HFFc6 (cell line): ENCODE measurements at regions not wholly inside any gene's neighbourhood (a gene's known extent, or its start where the extent isn't known, plus 50 kb on each side); places are given as distances from the start of the nearest gene placed in this dataset.

Experiments
- DNase-seq: peaks from one replicate; pipeline ENCODE4 v3.0.0-alpha.2; 2018
- H3K27ac Mint-ChIP-seq: 2 replicates; pipeline ENCODE4 v1.8.0; 2020; ENCODE audit warnings: mild to moderate bottlenecking, mixed read lengths
- H3K27me3 Mint-ChIP-seq: 2 replicates; pipeline ENCODE4 v1.8.0; 2021; ENCODE audit warnings: mild to moderate bottlenecking, moderate library complexity, mixed read lengths; ENCODE audit not compliant: insufficient read depth
- H3K36me3 Mint-ChIP-seq: 2 replicates; pipeline ENCODE4 v1.8.0; 2021; ENCODE audit warnings: low read depth, mixed read lengths
- H3K4me1 Mint-ChIP-seq: 2 replicates; pipeline ENCODE4 v1.8.0; 2020; ENCODE audit warnings: low read depth, mixed read lengths
- H3K4me3 Mint-ChIP-seq: 2 replicates; pipeline ENCODE4 v1.8.0; 2020; ENCODE audit warnings: mild to moderate bottlenecking, moderate library complexity, mixed read lengths
- H3K9me3 Mint-ChIP-seq: 2 replicates; pipeline ENCODE4 v1.8.0; 2020; ENCODE audit warnings: mild to moderate bottlenecking, mixed read lengths
- TF ChIP-seq, protein P1 (sequence below): fragments of 200-600 bp; sonication (generic); IDR thresholded peaks from 2 replicates; pipeline ENCODE4 v1.5.0; 2021; ENCODE audit warnings: antibody characterized with exemption, mild to moderate bottlenecking

DNA sequence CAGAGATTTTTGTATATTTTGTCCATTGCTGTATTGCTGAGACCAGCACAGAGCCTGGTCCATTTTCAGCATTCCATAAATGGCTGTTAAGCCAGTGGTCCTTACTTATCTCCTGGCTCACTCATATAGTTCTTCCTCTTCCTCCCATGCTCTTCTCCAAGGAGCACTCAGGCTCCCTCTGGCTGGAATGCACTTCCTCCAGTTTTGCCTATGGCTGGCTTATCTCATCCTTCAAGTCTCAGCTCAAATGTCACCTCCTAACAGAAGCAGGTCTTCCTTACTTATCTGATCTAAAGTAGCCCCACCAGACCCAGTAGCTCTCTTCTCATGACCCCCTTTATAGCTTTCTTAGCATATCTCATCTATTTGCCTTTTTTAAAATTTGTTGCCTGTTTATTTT lies 146.9 kb downstream of the SLC30A10 start:
- H3K36me3 Mint-ChIP-seq, result peaks cover 4% of the 10 kb centered on the region; the same call in 1 of the 2 replicates
- no peak overlapping the region for H3K4me3 Mint-ChIP-seq
- TF ChIP-seq, protein P1, sequence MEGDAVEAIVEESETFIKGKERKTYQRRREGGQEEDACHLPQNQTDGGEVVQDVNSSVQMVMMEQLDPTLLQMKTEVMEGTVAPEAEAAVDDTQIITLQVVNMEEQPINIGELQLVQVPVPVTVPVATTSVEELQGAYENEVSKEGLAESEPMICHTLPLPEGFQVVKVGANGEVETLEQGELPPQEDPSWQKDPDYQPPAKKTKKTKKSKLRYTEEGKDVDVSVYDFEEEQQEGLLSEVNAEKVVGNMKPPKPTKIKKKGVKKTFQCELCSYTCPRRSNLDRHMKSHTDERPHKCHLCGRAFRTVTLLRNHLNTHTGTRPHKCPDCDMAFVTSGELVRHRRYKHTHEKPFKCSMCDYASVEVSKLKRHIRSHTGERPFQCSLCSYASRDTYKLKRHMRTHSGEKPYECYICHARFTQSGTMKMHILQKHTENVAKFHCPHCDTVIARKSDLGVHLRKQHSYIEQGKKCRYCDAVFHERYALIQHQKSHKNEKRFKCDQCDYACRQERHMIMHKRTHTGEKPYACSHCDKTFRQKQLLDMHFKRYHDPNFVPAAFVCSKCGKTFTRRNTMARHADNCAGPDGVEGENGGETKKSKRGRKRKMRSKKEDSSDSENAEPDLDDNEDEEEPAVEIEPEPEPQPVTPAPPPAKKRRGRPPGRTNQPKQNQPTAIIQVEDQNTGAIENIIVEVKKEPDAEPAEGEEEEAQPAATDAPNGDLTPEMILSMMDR, result no peak
- H3K4me1 Mint-ChIP-seq, result no peaks in the 10 kb centered on the region
- H3K27me3 Mint-ChIP-seq, result no peaks in the 10 kb centered on the region; the same call in 1 of the 2 replicates
- no peak overlapping the region for H3K27ac Mint-ChIP-seq
- no peak for DNase-seq
- H3K9me3 Mint-ChIP-seq, result peaks cover 38% of the 10 kb centered on the region

DNA sequence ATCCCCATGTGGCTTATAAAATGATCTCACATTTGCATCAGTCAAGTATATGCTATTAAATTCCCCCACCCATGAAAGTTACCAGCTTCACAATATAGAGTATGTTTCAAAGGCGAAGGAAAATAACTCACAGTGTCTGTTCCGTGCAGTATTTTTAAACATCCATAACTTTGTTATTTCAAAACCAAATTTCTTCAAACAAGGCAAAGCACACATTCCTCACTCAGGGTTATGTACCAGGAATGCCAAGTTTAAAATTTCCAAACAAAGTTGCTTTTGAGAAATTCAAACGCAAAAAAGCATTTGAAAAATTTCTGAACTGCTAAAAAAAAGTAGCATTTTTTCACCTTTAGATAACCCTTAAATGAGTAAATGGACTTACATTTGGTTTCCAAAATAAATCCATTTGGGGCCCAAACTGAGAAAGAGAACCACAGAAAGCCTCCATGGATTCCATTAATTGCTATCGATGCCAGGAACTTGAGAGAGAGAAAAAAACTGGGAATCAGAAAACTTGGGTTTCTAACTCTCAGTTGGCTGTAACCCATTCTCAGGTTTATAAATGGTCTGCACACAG lies 149.5 kb downstream of the SLC30A10 start:
- Mint-ChIP-seq H3K4me1 (no peaks in the 10 kb centered on the region), H3K27me3 (no peaks in the 10 kb centered on the region; the same call in 1 of the 2 replicates), H3K4me3 (no peak overlapping the region), H3K36me3 (peaks cover 4% of the 10 kb centered on the region; the same call in 1 of the 2 replicates), H3K27ac (no peak overlapping the region), H3K9me3 (peaks cover 30% of the 10 kb centered on the region)
- TF ChIP-seq, protein P1, result no peak
- DNase-seq, result no peak

- Mint-ChIP-seq H3K4me3 (no peak overlapping the region), H3K27me3 (no peaks in the 10 kb centered on the region; the same call in 1 of the 2 replicates), H3K27ac (no peak overlapping the region), H3K36me3 (no peaks in the 10 kb centered on the region), H3K9me3 (peaks cover 34% of the 10 kb centered on the region), H3K4me1 (no peaks in the 10 kb centered on the region)
- DNase-seq, result no peak
- TF ChIP-seq, protein P1, result no peak
These were observed 150.2 kb downstream of the SLC30A10 start for GRCh38 chr1:219778110-219778509.

DNA sequence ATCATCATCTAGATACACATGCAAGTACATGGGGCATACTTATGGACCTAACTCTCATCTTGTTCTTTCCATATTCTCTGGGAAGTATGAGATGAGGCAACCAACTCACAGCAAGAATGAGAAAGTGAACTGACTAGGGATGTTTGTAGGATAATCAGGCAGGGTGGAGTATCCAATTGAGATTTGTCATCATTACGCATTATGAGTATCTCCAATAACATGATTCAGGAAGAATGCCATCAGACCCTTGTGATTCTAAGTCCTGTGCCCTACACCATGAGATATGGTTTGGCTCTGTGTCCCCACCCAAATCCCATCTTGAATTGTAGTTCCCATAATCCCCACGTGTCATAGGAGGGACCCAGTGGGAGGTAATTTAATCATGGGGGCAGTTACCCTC lies 154.0 kb downstream of the SLC30A10 start:
- peaks cover 29% of the 10 kb centered on the region for H3K9me3 Mint-ChIP-seq
- no peak overlapping the region for H3K4me3 Mint-ChIP-seq
- no peak for DNase-seq
- no peak overlapping the region for H3K27ac Mint-ChIP-seq
- TF ChIP-seq, protein P1, result no peak
- no peaks in the 10 kb centered on the region for H3K4me1 Mint-ChIP-seq
- H3K36me3 Mint-ChIP-seq, result no peaks in the 10 kb centered on the region
- H3K27me3 Mint-ChIP-seq, result no peaks in the 10 kb centered on the region

GRCh38 chr1:219773775-219774174 lies 154.6 kb downstream of the SLC30A10 start:
- TF ChIP-seq, protein P1, result no peak
- Mint-ChIP-seq H3K27me3 (no peaks in the 10 kb centered on the region), H3K27ac (no peak overlapping the region), H3K4me1 (no peaks in the 10 kb centered on the region), H3K4me3 (no peak overlapping the region), H3K36me3 (no peaks in the 10 kb centered on the region), H3K9me3 (peaks cover 32% of the 10 kb centered on the region)
- no peak for DNase-seq
